K562 (cell line): ENCODE measurements at regions not wholly inside any gene's neighbourhood (a gene's known extent, or its start where the extent isn't known, plus 50 kb on each side); places are given as distances from the start of the nearest gene placed in this dataset.

Source experiments
- COPS2 ChIP-seq: fragments of 450-650 bp; conservative IDR thresholded peaks from 2 replicates; pipeline ENCODE4 v1.6.1; 2016; ENCODE audit warnings: mild to moderate bottlenecking, moderate library complexity
- FOXA3 ChIP-seq, 2 experiments: fragments of 450-650 bp in 1 of 2; sonication (generic) in 1 of 2; formaldehyde crosslinking; IDR thresholded peaks in 1 of 2; conservative IDR thresholded peaks in 1 of 2; 2 replicates each; pipeline versions ENCODE4 v1.4.0 to v1.8.0; 2020 to 2022; ENCODE audit warnings: mild to moderate bottlenecking in 2 of 2, missing genetic modification reagents in 1 of 2
- FOXJ2 ChIP-seq: fragments of 200-800 bp; sonication (Bioruptor generic); IDR thresholded peaks from 2 replicates; pipeline ENCODE4 v1.6.1; 2016; ENCODE audit warnings: missing genetic modification characterization, missing compliant biosample characterization
- FOXJ3 ChIP-seq: sonication (generic); formaldehyde crosslinking; IDR thresholded peaks from 2 replicates; pipeline ENCODE4 v1.4.0; 2020; ENCODE audit warnings: mild to moderate bottlenecking, missing genetic modification reagents
- FOXM1 ChIP-seq, 2 experiments: fragments of 450-650 bp in 1 of 2; sonication (generic) in 1 of 2; formaldehyde crosslinking in 1 of 2; IDR thresholded peaks; 2 replicates each; pipeline versions ENCODE4 v1.6.1 to v1.9.0; 2017 to 2022; ENCODE audit warnings: low read depth in 2 of 2, mild to moderate bottlenecking in 2 of 2, missing genetic modification reagents in 1 of 2, moderate library complexity in 1 of 2
- GABPB1 ChIP-seq: sonication (generic); formaldehyde crosslinking; IDR thresholded peaks from 2 replicates; pipeline ENCODE4 v1.8.0; 2022; ENCODE audit warnings: mild to moderate bottlenecking, missing genetic modification reagents
- HNRNPH1 ChIP-seq: fragments of 200-400 bp; formaldehyde crosslinking; optimal IDR thresholded peaks from 2 replicates; pipeline ENCODE3; 2017; ENCODE audit warnings: low read depth, mild to moderate bottlenecking, low read length, moderate library complexity
- KHSRP ChIP-seq: fragments of 450-650 bp; IDR thresholded peaks from 2 replicates; pipeline ENCODE4 v1.6.1; 2017
- MED1 ChIP-seq: sonication (generic); formaldehyde crosslinking; IDR thresholded peaks from 2 replicates; pipeline ENCODE4 v1.8.1; 2023; ENCODE audit warnings: missing genetic modification reagents, borderline replicate concordance
- NCOA1 ChIP-seq: fragments of 450-650 bp; IDR thresholded peaks from 2 replicates; pipeline ENCODE4 v1.6.1; 2016; ENCODE audit warnings: low read depth
- NCOR1 ChIP-seq: fragments of 450-650 bp; IDR thresholded peaks from 2 replicates; pipeline ENCODE4 v1.6.1; 2016; ENCODE audit warnings: mild to moderate bottlenecking, moderate library complexity
- NFE2 ChIP-seq: IDR thresholded peaks from 2 replicates; pipeline ENCODE4 v1.6.1; 2014; ENCODE audit warnings: antibody characterized with exemption, low read depth
- PHF21A ChIP-seq: fragments of 450-650 bp; IDR thresholded peaks from 2 replicates; pipeline ENCODE4 v1.6.1; 2017; ENCODE audit warnings: low read depth, borderline replicate concordance
- POLR2G ChIP-seq: fragments of 200-400 bp; formaldehyde crosslinking; IDR thresholded peaks from 2 replicates; pipeline ENCODE4 v1.6.1; 2017; ENCODE audit warnings: low read depth, mild to moderate bottlenecking, antibody characterized with exemption, low read length, moderate library complexity
- VEZF1 ChIP-seq: fragments of 200-800 bp; sonication (Bioruptor generic); IDR thresholded peaks from 2 replicates; pipeline ENCODE4 v1.6.1; 2017; ENCODE audit warnings: missing genetic modification characterization, missing compliant biosample characterization
- ZNF197 ChIP-seq: fragments of 200-800 bp; sonication (Bioruptor generic); IDR thresholded peaks from 2 replicates; pipeline ENCODE4 v1.6.1; 2016; ENCODE audit warnings: low read depth, missing genetic modification characterization, missing compliant biosample characterization
- ZNF431 ChIP-seq: sonication (generic); formaldehyde crosslinking; IDR thresholded peaks from 2 replicates; pipeline ENCODE4 v1.8.0; 2022; ENCODE audit warnings: mild to moderate bottlenecking, missing genetic modification reagents
- ZNF589 ChIP-seq: fragments of 200-800 bp; sonication (Bioruptor generic); IDR thresholded peaks from 2 replicates; pipeline ENCODE4 v1.6.1; 2016; ENCODE audit warnings: low read depth, missing genetic modification characterization, missing compliant biosample characterization
- TF ChIP-seq, protein P1 (sequence below), 2 experiments: fragments of 150-350 bp in 1 of 2; IDR thresholded peaks; 2 replicates each; pipeline ENCODE4 v1.6.1; 2012 to 2016; ENCODE audit warnings: low read depth in 2 of 2, low read length in 2 of 2, mild to moderate bottlenecking in 1 of 2, moderate library complexity in 1 of 2
- TF ChIP-seq, protein P2 (sequence below): sonication (generic); formaldehyde crosslinking; IDR thresholded peaks from 2 replicates; pipeline ENCODE4 v1.8.0; 2022; ENCODE audit warnings: mild to moderate bottlenecking, missing genetic modification reagents
- TF ChIP-seq, protein P3 (sequence below): sonication (generic); formaldehyde crosslinking; IDR thresholded peaks from 2 replicates; pipeline ENCODE4 v1.8.0; 2022; ENCODE audit warnings: mild to moderate bottlenecking, missing genetic modification reagents

- TF ChIP-seq, protein P1, sequence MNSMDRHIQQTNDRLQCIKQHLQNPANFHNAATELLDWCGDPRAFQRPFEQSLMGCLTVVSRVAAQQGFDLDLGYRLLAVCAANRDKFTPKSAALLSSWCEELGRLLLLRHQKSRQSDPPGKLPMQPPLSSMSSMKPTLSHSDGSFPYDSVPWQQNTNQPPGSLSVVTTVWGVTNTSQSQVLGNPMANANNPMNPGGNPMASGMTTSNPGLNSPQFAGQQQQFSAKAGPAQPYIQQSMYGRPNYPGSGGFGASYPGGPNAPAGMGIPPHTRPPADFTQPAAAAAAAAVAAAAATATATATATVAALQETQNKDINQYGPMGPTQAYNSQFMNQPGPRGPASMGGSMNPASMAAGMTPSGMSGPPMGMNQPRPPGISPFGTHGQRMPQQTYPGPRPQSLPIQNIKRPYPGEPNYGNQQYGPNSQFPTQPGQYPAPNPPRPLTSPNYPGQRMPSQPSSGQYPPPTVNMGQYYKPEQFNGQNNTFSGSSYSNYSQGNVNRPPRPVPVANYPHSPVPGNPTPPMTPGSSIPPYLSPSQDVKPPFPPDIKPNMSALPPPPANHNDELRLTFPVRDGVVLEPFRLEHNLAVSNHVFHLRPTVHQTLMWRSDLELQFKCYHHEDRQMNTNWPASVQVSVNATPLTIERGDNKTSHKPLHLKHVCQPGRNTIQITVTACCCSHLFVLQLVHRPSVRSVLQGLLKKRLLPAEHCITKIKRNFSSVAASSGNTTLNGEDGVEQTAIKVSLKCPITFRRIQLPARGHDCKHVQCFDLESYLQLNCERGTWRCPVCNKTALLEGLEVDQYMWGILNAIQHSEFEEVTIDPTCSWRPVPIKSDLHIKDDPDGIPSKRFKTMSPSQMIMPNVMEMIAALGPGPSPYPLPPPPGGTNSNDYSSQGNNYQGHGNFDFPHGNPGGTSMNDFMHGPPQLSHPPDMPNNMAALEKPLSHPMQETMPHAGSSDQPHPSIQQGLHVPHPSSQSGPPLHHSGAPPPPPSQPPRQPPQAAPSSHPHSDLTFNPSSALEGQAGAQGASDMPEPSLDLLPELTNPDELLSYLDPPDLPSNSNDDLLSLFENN (IDR thresholded peaks at IDR 0.05; ENCODE audit: low read depth in 2 of 2, low read length in 2 of 2): peak in 1 of 2 experiments; percentile 57; a peak in 2 of 4 replicates
- TF ChIP-seq NCOA1 (peak; percentile 94), NFE2 (peak; percentile 67), ZNF197 (CRISPR knock-in tag) (no peak), KHSRP (no peak), MED1 (CRISPR knock-in tag) (no peak), PHF21A (no peak), NCOR1 (peak; percentile 97), ZNF589 (CRISPR knock-in tag) (peak; percentile 83), ZNF431 (peak; percentile 10), GABPB1 (CRISPR knock-in tag) (no peak; the same call in 1 of the 2 replicates), COPS2 (no peak), POLR2G (no peak), HNRNPH1 (no peak), FOXJ2 (tag) (no peak), VEZF1 (peak; percentile 57), FOXM1 (IDR thresholded peaks at IDR 0.05; ENCODE audit: low read depth) (no peak; the same call in 1 of the 2 replicates), FOXM1 (CRISPR knock-in tag; IDR thresholded peaks at IDR 0.05; ENCODE audit: low read depth) (no peak), FOXA3 (CRISPR knock-in tag; conservative IDR thresholded peaks at IDR 0.05 in 1 of 2, IDR thresholded peaks at IDR 0.05 in 1 of 2) (peak in 1 of 2 experiments; percentile 81; a peak in 2 of 4 replicates), FOXJ3 (CRISPR knock-in tag) (no peak)
- TF ChIP-seq, protein P2, sequence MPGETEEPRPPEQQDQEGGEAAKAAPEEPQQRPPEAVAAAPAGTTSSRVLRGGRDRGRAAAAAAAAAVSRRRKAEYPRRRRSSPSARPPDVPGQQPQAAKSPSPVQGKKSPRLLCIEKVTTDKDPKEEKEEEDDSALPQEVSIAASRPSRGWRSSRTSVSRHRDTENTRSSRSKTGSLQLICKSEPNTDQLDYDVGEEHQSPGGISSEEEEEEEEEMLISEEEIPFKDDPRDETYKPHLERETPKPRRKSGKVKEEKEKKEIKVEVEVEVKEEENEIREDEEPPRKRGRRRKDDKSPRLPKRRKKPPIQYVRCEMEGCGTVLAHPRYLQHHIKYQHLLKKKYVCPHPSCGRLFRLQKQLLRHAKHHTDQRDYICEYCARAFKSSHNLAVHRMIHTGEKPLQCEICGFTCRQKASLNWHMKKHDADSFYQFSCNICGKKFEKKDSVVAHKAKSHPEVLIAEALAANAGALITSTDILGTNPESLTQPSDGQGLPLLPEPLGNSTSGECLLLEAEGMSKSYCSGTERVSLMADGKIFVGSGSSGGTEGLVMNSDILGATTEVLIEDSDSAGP (CRISPR knock-in tag): no peak
- TF ChIP-seq, protein P3, sequence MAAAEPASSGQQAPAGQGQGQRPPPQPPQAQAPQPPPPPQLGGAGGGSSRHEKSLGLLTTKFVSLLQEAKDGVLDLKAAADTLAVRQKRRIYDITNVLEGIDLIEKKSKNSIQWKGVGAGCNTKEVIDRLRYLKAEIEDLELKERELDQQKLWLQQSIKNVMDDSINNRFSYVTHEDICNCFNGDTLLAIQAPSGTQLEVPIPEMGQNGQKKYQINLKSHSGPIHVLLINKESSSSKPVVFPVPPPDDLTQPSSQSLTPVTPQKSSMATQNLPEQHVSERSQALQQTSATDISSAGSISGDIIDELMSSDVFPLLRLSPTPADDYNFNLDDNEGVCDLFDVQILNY (CRISPR knock-in tag): 0 out of 2 replicates have a peak, but pooled peaks have one; percentile 84
Observed at GRCh38 chr6:15062516-15063252, 183.2 kb upstream of the JARID2 start (continued).
